Adrenal gland (tissue), 5 donors: ENCODE measurements at regions not wholly inside any gene's neighbourhood (a gene's known extent, or its start where the extent isn't known, plus 50 kb on each side); places are given as distances from the start of the nearest gene placed in this dataset.

ENCODE experiments used
- POLR2A ChIP-seq, 2 donors: fragments of 450-650 bp; IDR thresholded peaks; one replicate each; pipeline ENCODE4 v1.6.1; 2017; ENCODE audit warnings: antibody characterized with exemption in 2 of 2, mild to moderate bottlenecking in 2 of 2, moderate library complexity in 1 of 2
- TF ChIP-seq, protein P1 (sequence below), 6 experiments: fragments of 450-650 bp in 4 of 6; fragments of 200-600 bp in 2 of 6; sonication (generic) in 1 of 6; IDR thresholded peaks; 1 replicate in 5 of 6; 2 replicates in 1 of 6; pipeline versions ENCODE4 v1.5.1 to v1.8.0; 2016 to 2021; ENCODE audit warnings: antibody characterized with exemption in 6 of 6, mild to moderate bottlenecking in 2 of 6, moderate library complexity in 1 of 6
- donor health status: DM: no; HTN: no; CAD: no.

DNA sequence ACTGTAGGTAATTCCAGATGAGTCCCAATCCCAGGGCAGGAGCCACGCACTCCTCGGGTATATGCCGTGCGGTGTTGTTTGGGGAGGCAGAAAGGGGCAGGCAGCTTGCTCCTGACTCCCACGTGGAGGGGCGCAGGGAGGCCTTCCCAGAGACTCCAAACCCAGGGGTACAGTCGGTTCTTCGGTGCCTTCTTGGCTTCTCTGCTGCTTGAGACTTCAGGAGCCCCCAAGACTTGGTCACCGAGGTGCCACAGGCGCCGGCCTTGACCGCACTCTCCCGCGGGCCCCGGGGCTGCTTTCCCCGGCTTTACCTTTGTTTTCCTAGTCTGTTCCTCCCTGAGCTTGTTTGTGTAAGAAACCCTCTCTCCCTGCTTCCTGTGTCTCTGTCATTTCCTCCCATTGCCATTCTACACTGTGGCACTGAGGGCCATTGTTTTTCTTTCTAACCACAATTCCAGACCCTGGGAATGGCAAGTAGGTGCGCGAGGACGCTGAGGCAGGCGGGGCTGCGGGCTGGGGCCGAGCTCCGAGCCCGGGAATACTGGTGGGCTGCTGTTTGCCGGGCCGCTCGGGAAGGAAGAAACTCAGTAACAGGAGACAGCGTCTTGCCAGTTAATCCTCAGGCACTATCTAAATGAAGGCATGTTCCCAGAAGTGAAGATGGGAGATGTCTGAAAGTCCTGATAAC lies 215.6 kb upstream of the HEY2 start:
- TF ChIP-seq, protein P1, sequence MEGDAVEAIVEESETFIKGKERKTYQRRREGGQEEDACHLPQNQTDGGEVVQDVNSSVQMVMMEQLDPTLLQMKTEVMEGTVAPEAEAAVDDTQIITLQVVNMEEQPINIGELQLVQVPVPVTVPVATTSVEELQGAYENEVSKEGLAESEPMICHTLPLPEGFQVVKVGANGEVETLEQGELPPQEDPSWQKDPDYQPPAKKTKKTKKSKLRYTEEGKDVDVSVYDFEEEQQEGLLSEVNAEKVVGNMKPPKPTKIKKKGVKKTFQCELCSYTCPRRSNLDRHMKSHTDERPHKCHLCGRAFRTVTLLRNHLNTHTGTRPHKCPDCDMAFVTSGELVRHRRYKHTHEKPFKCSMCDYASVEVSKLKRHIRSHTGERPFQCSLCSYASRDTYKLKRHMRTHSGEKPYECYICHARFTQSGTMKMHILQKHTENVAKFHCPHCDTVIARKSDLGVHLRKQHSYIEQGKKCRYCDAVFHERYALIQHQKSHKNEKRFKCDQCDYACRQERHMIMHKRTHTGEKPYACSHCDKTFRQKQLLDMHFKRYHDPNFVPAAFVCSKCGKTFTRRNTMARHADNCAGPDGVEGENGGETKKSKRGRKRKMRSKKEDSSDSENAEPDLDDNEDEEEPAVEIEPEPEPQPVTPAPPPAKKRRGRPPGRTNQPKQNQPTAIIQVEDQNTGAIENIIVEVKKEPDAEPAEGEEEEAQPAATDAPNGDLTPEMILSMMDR (IDR thresholded peaks at IDR 0.05), result no peak
- no peak for TF ChIP-seq POLR2A (IDR thresholded peaks at IDR 0.05)
